DOHH2 (cell line): ENCODE measurements at regions not wholly inside any gene's neighbourhood (a gene's known extent, or its start where the extent isn't known, plus 50 kb on each side); places are given as distances from the start of the nearest gene placed in this dataset.

Source experiments
- EZH2phosphoT487 ChIP-seq: fragments of 200-600 bp; sonication (generic); IDR thresholded peaks from 2 replicates; pipeline ENCODE4 v1.6.1; 2017; ENCODE audit warnings: borderline replicate concordance, mild to moderate bottlenecking, antibody characterized with exemption, low read length, moderate library complexity, mixed read lengths
- TF ChIP-seq, protein P1 (sequence below): fragments of 200-600 bp; sonication (generic); IDR thresholded peaks from one replicate; pipeline ENCODE4 v1.5.1; 2014; ENCODE audit warnings: antibody characterized with exemption, mild to moderate bottlenecking, low read depth, low read length; ENCODE audit not compliant: poor library complexity, severe bottlenecking

DNA sequence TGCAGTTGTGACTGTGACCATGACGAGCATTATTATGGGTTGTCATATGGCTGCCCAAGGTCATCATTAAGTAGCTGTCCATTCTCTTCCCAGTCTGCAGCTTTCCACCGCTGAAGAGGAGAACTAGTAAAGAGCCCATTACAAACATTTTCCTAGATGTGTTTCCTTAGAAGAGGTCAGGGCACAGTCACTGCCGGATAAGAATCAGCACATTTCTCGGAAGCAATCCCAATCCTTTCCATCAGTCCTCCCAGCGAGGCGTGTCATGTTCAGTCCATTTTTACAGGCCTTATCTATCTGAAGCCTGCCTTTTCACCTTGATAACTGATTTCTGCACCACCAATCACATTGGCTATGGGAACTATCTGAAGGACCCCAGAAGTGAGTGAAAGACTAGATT, 319.9 kb upstream of the SLC14A2 start:
- TF ChIP-seq, protein P1, sequence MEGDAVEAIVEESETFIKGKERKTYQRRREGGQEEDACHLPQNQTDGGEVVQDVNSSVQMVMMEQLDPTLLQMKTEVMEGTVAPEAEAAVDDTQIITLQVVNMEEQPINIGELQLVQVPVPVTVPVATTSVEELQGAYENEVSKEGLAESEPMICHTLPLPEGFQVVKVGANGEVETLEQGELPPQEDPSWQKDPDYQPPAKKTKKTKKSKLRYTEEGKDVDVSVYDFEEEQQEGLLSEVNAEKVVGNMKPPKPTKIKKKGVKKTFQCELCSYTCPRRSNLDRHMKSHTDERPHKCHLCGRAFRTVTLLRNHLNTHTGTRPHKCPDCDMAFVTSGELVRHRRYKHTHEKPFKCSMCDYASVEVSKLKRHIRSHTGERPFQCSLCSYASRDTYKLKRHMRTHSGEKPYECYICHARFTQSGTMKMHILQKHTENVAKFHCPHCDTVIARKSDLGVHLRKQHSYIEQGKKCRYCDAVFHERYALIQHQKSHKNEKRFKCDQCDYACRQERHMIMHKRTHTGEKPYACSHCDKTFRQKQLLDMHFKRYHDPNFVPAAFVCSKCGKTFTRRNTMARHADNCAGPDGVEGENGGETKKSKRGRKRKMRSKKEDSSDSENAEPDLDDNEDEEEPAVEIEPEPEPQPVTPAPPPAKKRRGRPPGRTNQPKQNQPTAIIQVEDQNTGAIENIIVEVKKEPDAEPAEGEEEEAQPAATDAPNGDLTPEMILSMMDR = no peak
- TF ChIP-seq EZH2phosphoT487 = no peak
